NCI-H510A treated with DMSO at 0.1 percent for 48 hours (cell line): ENCODE measurements at regions not wholly inside any gene's neighbourhood (a gene's known extent, or its start where the extent isn't known, plus 50 kb on each side); places are given as distances from the start of the nearest gene placed in this dataset.

ENCODE experiments used
- DNase-seq: peaks from one replicate; lab custom pipeline; 2025; lab: John Stamatoyannopoulos, UW

DNA sequence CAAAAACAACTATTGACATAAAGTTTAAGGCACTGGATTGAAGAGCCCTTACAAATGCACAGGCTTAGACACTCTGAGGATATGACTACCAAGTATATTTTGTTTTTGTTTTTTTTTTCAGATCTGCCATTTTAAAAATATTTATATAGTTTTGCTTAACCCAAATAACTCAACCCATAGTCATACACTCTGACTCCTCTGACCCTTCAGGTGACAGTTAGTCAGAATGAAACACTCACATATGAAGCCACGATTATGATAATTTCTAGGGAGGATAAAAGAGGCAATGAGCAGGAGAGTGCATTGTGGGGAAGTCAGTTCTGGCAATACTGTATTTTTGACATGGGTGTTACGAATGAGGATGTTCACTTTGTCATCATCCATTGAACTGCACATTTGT, 774.7 kb downstream of the MECOM start:
- DNase-seq = no peak

DNA sequence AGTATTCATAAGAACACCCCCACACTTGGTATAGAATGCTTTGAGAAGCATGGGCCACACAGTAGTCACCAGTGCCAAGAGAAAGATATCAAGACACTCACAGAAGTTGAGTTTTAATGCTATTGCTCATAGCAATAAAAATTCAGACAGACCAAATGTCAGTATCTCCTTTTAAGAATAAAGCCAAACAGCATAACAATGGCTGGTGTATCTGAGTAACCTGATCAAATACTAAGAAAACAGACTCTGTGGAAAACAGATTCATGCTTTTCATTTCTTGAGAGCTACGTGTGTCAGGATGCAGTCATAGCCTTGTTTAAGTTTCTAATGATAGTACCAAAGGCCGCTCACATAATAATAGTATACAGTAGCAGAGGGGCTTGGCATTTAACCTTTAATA, 778.5 kb downstream of the MECOM start:
- DNase-seq = no peak

DNA sequence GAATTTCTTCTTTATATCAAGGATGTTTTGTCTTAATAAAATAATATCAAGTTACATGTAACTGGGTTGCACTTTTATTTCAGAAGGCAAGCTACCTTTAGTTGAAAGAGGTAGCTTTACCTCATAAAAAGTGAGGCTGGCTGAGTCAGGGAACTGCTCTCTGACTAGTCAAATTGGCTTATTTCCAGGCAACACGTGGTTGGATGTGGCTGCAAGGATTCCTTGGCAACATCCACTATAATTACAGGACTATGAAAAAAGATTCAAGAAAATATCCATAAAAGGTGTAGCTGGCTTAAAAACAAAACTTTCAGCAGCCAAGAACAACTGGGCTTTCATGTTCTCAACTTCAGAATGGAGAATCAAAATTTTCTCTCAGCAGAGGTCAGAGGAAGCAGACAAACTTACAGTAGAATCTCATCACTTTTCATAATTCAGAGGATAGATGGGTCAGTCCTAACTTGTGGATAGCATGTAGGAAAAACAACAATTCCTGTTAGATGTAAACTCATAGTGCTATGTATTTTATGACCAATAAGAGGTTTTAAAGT, 779.1 kb downstream of the MECOM start:
- no peak for DNase-seq

DNA sequence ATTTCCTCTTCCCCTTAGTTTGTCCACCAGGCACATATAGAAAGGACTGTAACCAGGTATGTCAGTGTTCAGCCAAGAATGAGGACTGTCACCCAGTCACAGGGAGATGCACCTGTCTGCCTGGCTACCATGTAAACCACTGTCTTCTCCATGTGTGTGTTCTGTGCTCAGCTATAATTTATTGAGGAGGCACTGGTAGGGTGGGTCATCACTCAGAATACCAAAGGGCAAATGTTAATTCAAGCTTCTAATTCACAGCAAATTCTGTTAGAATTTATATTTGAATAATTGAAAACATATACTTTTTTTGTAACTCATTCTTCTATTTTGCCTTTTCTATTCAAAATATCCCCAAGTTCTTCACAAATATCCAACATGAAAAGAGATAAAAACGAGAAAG, 780.4 kb downstream of the MECOM start:
- no peak for DNase-seq

DNA sequence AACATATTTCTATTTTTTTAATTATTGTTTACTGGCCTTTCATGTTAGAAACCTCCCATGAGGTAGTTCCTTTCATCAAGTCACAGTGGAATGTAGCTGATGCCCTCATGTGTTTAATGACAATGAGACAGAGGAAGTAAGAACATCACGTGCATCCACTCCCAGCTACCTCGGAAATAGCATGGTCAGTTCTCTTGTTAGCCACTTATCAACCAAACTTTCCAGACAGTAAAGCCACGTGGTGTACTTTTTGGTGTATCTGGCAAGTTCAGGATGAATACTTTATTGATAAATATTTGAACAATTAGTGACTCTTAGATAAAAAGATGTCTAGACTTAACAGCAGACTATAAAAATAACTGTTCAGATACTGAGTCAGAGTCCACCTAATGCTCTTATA, 781.7 kb downstream of the MECOM start:
- DNase-seq = no peak

DNA sequence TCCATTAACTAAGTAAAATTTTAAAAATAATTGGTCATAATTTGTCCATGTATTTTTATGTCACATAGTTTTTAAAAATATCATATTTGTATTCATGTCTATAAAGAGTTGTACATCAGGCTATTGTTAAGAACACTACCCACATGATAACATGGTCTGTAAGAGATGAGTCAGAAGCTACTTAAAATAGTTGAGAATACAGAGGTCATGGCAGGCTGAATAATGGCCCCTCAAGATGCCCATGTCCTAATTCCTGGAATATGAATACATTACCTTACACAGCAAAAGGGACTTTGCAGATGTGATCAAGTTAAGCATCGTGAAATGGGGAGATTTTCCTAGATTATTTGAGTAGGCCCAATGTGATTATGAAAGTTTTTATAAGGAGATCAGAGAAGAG, 782.9 kb upstream of the GOLIM4 start:
- DNase-seq = no peak

DNA sequence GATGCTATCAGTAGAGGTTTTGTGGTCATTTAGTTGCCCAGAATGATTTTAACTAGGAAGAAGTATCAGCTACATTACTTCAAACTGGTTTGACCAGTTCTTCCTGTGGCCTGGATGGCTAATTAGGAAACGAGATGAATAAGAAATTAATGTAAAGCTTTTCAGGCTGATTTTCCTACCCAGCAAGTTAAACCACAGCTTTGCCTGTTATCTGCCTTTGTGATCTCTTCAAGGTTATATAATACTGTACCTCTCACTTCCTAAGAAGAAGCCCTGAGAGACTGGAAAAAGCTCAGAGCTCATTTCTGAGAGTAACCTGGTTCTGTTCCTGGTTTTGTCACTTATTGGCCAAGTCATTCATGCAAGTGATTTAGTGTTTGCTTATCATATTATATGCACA, 782.2 kb upstream of the GOLIM4 start:
- peak; percentile 90 for DNase-seq

DNA sequence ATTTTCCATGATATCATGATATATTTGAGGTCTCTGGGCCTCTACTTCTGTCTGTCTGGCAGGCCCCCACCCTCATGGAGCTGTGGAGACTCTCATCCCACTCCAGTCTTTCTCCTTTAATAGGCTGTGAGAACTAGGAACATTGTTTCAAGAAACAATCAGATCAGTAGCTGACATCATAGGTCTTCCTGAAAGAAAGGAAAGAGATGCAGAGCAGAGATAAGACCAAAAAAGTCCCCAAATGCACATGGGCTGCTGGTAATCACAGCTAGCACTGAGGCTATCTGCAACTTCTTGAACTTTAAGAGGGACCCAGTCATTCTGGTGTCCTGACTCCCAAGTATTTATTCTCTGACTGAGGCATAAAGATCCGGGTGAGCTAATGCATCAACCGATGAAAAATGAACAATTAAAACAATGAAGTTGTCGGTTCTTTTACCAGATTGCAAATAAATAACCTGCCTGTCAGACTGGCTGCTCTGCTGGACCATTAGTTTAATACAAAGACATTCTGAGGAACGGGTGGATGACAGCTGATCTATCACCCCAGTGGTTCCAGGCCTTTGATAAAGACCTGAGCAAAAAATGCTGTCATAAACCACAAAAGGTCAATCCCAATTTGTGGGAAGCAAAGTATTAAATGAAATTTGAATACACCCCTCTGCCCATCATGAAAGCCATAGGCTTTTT, 780.8 kb upstream of the GOLIM4 start:
- DNase-seq = no peak

DNA sequence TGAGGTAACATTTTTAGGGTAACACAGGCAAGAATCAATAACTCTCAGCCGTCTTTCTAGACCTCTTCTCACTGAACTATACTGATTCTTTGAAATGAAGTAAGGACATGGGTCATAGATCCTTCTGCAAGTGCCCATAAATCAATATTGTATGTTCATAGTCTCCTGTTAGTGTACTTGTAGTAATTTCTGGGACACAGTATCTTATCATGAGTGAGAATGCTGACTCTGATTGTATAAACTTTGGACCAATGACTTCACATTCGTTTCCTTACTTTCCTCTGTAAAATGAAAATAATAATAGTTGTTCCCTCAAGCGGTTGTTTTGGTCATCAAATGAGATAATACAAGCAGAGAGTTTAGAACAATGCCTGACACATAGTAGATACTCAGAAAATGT, 777.1 kb upstream of the GOLIM4 start:
- DNase-seq = no peak

DNA sequence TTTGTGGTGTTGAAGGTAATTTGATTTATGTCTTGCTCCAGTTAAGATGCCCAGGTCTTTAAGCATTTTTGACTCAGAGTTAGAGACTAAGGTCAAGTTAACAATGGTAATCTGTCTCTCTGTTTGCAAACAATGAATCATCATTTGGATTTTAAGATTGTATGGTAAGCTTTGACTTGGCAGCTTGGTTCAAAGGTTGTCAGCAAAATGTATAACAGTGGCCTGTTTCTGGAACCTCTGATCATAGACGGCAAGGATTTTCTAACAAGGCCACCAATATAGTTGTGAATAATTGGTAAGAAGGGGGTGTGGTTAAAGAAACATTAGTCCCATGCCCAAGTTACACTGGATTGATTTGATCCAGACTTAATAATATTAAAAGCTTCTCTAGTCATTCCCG, 775.2 kb upstream of the GOLIM4 start:
- DNase-seq = no peak

DNA sequence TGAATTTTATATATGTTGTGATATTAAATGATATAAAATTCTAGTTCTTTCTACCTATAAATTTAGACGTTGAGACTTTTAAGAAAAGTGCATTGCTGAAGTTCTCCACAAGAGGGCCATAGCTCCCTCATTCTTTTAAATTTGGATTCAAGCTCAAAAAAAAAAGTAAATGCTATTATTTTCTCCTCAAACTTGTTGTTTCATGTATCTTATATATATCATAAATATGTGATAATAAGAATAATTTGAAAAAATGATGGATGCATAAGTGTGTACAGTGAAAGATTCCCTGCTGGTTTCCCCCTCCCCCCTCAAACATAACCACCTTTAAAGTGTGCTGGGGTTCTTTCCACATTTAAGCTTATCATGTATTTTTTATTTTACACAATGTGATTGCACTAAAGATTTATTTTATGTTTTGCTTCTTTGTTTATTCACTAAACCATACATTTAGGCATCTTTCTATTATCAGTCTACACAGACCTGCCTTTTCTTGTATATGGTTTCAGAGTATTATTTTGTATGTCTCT, 769.4 kb upstream of the GOLIM4 start:
- peak; percentile 56 for DNase-seq

DNA sequence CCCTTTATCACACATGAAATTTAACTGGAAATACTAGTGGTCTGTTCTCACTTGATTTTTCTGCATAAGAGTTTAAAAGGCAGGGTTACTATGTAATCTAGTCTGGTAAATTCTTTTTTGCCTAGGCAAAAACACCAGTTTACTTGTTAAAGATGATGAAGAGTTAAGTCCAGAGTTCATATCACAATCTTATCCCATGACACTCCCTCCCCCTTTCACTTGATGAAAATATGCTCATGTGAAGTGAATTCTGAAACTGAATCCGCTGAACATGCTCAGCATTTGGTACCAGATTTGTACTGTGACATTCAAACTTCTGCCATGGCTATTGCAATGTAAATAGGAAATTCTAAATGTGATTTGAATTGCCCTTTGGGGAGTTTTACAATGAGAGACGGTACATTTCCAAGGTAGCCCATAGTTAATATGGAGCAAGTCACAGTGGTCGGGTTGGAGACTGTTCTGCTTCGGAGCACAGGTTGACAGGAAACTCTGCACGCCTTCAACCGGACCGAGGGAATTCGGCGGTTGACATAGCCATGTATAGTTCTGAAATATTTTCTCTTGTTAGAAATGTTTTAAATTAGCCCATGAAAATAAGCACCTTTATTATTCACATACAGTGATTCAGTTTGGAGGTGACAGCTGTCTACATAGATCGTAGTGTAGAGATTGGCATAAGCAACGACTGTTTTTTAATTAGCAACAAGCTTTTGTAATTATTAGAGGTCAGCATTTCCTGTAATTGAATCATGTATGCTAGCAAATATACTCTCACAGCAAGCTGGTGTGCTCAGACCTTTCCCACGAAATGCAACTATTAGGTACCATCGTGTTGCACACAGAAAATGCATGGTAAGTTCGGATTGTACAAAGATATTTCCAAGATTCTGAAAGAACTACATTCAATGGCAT, 768.6 kb upstream of the GOLIM4 start:
- no peak for DNase-seq

DNA sequence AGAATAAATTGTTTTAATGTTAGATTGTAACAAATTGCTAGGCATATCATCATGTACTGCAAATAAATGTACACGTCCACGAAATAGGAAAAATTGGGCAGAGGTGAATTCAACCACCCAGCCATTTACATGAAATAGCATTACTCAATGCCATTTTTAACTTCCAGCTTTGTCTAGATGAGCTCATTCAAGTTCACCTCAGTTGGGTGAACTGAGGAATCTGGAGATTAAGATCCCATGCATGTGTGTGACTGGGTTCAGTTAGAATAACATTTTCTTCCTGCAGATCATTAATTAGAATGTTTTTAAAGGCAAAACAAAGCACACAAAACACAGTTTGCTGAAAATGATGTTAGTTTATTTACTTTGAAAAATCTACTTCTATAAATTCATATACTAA, 767.8 kb upstream of the GOLIM4 start:
- DNase-seq = no peak

DNA sequence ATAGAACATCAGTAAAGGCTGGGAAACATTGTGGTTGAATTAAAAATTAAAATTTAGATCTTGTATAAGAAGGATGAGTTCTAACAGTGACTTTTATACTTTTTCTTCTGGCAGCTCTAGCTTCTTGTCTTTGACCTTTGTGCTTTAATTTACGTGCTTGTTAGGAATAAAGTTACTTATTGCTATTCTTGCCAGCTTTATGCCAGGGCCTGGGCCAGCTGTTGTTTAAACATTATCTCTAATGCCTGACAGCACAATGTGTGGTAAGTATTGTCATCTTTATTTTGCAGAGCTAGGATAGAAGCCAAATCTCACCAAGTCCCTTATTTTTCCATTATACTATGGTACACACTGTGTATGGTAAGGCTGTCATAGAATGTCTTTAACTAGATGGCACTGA, 766.7 kb upstream of the GOLIM4 start:
- no peak for DNase-seq

DNA sequence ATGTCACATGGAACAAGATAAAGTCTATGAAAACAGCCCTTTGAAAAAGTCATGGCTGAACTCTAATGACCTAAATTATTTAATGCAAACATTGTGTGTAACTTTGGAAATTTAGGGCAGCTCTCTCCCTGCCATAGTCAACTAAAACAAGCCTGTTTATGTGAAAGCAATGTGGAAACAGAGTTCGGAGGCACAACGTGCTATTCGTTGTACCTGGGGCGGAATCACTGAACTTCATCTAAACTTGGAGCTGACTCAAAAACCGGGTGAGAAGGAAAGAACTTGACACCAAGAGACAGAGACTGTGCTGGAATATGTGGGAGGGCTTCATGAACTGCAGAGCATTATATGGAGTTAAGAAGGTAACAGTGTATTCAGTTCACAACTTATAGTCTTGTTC, 764.9 kb upstream of the GOLIM4 start:
- DNase-seq = no peak

DNA sequence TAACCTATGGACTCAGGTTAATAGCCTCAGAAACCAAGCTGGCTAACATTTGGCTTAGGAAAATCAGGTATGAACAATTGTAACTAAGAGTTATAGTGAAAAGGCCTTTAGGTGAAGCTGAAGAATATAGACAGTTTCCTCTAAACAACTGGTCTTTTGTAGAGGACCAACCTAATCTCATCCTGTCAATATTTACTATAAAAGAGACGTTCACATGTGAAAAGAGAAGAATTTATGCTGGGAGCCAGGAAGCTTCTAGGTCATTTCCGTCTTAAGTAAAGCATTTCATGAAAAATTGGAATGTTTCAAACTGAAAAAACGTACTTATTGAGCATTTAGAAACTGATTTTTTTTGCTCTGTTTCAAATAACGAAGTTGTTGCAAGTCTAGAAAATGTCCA, 764.3 kb upstream of the GOLIM4 start:
- DNase-seq = no peak

DNA sequence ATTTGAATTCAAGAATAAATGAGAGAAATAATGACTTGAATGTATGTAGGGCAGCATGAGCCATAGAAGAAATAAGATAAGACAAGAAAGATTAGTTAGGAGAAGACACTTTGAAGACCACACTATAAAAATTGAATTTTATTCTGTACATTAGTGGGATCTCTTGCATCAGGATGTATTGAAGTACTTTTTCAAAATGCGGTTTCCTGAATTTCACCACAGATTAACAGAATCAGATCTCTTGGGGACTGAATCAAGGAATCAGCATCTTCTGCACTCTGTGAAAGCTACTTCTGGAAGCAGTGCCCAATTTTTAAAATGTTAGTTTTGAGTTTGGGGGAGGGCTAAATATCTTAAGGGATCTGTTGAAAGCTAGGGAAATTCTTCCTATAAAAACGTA, 763.9 kb upstream of the GOLIM4 start:
- DNase-seq = no peak

DNA sequence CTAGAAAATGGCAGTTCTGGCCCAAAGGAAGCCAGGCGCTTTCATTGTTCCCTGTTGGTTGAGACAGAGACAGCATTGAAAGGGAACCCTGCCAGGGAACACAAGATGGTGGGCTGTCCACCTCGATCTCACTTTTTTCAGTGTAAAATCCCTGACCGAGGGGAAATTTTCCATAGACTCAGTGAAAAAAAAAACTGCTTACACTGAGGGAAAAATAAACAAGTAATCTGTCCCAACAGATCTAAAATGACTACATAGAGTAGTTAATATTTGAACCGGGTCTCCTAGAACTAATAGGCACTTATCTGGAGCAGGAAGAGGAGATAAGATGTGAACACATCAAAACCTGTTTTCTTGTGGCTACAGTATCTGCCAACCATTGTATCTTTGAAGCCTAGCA, 763.4 kb upstream of the GOLIM4 start:
- DNase-seq = no peak

DNA sequence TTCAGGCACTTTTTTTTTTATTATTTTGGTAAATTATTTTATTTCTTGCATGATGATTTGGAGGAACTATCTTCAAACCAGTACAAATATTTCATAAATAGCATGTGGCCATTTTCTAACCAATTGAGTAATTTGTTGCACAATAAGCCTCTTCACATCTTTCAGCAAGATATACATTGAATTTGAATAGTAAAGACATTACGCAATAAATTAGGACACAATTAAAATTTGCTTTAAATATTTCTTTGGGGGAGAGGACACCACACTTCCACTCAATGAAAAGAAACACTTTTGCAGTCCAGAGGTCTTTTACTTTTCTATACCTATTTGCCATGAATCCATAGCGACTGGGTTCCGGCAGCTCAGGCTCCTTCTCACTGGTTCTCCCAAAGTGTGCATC, 762.6 kb upstream of the GOLIM4 start:
- DNase-seq = no peak

DNA sequence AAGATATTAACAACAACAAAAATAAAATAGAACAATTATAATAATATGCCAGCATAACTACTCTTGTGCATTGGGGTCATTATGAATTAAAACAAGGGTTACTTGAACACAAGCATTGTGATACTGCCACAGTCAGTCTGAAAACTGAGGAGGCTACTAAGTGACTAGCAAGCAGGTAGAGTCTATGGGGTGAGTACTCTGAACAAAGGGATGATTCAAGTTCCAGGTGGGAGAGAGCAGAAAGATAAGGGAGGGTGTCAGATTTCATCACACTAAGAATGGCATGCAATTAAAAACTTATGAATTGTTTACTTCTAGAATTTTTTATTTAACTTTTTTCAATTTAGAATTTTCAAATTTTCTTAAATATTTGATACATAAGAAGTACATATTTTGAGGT, 754.4 kb upstream of the GOLIM4 start:
- DNase-seq = no peak

DNA sequence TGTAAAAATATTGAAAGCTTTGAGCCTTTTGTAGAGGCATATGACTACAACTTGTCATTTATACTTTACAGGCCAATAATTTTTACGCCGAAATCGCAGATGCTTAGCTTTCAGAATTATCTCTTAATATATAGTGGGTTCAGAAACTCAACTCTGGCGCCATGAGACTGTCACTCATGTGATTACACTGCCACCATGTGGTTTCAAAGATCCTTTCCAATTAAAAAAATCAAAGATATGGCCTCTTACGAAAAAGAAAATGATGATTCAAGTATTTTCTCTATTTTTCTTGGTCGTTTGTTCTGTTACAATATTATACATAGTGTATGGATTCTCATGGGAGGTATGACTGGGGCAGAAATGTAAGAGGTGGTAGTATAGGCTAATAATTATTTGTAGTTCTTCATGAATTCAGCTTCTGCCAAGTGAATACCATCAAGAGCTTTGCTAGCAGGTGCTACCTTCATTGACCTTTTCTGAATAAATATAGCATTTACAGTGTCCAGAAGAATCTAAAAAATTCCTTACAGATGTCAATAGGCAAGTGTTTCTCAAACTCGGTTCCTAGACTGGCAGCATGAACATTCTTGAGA, 751.7 kb upstream of the GOLIM4 start:
- DNase-seq = peak; percentile 53

DNA sequence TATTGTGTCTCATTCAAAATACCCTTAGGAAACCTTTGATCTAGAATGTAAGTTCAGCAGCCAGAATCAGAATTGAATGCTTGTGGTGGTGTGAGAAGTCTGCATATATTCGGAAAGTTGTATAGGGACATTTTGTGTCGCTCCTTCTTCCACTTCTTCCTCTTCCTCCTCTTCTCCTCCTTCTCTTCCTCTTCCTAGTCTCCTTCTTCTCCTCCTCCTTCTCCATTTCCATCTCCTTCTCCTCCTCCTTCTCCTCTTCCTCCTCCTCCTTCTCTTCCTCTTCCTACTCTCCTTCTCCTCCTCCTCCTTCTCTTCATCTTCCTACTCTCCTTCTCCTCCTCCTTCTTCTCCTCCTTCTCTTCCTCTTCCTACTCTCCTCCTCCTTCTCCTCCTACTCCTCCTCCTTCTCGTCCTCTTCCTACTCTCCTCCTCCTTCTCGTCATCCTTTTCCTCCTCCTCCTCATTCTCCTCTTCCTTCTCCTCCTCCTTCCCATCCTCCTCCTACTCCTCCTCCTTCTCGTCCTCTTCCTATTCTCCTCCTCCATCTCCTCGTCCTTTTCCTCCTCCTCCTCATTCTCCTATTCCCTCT, 749.3 kb upstream of the GOLIM4 start:
- no peak for DNase-seq
